Right cardiac atrium (tissue), 5 donors: ENCODE measurements at regions not wholly inside any gene's neighbourhood (a gene's known extent, or its start where the extent isn't known, plus 50 kb on each side); places are given as distances from the start of the nearest gene placed in this dataset.
"Not testable (repeated sequence)": the region's sequence is repeated elsewhere in the genome, so short reads cannot be mapped to it uniquely, and the experiment has no call there.

ENCODE experiments used
- ATAC-seq, 2 donors: fragments of 200-7000 bp; cut with Tn5 transposase; one replicate each; pipeline versions ENCODE4 v1.8.0 to v1.9.1; 2020; ENCODE audit warnings: moderate library complexity in 2 of 2, mild to moderate bottlenecking in 1 of 2
- DNase-seq, 3 donors: peaks; one replicate each; pipeline ENCODE4 v3.0.0-alpha.2; 2020
- H3K27ac ChIP-seq: one replicate; pipeline ENCODE4 v1.5.1; 2013; ENCODE audit warnings: mild to moderate bottlenecking, low read length, control low read depth, moderate library complexity
- H3K27me3 ChIP-seq: one replicate; pipeline ENCODE4 v1.6.1; 2013; ENCODE audit not compliant: control insufficient read depth, insufficient read depth
- H3K4me1 ChIP-seq: one replicate; pipeline ENCODE4 v1.6.1; 2013; ENCODE audit warnings: low read length; ENCODE audit not compliant: control insufficient read depth, insufficient read depth
- H3K4me3 ChIP-seq: one replicate; pipeline ENCODE4 v1.5.1; 2013; ENCODE audit warnings: low read length, control low read depth
- H3K9me3 ChIP-seq: one replicate; pipeline ENCODE4 v1.6.1; 2013; ENCODE audit warnings: low read length; ENCODE audit not compliant: control insufficient read depth
- WGBS: extraction: QIAGEN DNeasy Blood & Tissue Kit; methylation state at CpG from one replicate; pipeline ENCODE4 v1.1.7; 2013; 5-methylcytosine and 5-hydroxymethylcytosine counted together
- intact Hi-C, 4 donors: fragments of 100-400 bp; cut with DNase I; formaldehyde crosslinking; loops; one replicate each; pipeline versions ENCODE4 v1.11.0 to v1.14.0; 2022 to 2023
- donor health status: healthy with polysubstance abuse.
- donor health status: DM: no; HTN: yes; CAD: no.
- donor health status: DM: no; HTN: no; CAD: no.
- donor health status: DM: no; HTN: yes; CAD: no; lungs with severe emphysema.
- donor health status: DM: yes; HTN: yes; CAD: no.

DNA sequence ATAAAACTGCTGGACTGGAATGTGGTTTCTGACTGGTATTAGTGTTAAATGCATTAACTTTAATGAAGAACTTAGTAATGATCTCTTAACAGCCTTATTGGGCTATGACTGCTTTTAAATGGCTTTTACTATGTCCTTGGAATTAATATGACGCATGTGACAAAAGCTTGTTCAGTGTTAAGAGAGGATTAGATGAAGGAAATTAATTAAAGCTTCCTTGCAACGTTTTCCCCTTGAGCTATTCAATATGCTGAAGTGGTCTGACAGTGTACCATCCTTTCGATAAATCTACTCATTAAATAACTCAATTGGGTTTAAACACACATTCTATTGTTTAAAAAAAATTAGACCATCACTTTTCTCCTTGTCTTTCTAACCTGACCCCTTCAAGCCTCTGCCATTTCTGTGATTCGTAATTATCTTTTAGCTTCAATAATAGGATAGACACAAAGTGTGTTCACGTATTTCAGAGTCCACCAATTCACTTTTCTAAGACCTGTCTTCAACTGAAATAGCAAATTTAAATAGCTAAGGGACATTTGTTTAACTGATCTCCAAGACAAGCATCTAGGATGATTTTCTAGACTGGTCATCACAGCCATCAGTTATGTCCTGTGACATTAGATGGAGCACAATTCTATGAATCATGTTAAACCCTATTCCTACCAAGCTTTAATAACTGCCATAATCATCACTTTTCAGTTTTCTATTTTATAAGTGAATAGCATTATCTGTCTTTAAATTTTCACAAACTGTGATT lies 1258.0 kb upstream of the CDH9 start:
- no peak overlapping the region for H3K4me3 ChIP-seq
- H3K27ac ChIP-seq: no peak overlapping the region
- H3K9me3 ChIP-seq: no peaks in the 10 kb centered on the region
- no peaks in the 10 kb centered on the region for H3K4me1 ChIP-seq
- WGBS: 72% methylated on average over 5 of the region's 5 CpGs
- no peaks in the 10 kb centered on the region for H3K27me3 ChIP-seq
- no peak for ATAC-seq
- intact Hi-C loops: no loop called here
- no peak for DNase-seq

- H3K9me3 ChIP-seq, intact Hi-C loops, H3K4me3 ChIP-seq, DNase-seq, ATAC-seq, H3K27ac ChIP-seq, H3K27me3 ChIP-seq, H3K4me1 ChIP-seq: not testable (repeated sequence)
- WGBS: 75% methylated on average over 10 of the region's 10 CpGs
Measured at GRCh38 chr5:28287021-28287420, 1248.6 kb upstream of the CDH9 start.

DNA sequence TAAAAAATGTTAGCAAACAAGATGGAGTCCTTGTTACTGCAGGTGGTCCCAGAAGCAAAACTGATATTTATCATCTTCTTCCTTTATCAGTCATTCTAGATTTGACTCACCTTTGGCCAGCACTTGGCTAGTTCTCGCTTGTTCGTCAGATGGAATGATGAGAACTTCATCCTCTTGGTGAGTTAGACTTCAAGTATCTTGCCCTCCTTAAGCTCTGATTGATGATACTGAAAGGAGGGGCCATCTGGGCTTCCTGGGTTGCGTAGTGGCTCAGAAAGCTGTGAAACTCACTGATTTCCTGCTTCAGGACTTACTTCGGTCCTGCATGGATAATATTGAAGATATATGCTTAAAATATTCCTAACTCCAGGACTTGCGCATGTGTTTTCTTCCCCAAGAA lies 1248.2 kb upstream of the CDH9 start:
- Histone ChIP-seq H3K27ac (no peak overlapping the region), H3K27me3 (no peaks in the 10 kb centered on the region), H3K4me1 (no peaks in the 10 kb centered on the region), H3K9me3 (peaks cover 3% of the 10 kb centered on the region), H3K4me3 (no peak overlapping the region)
- 76% methylated on average over 5 of the region's 5 CpGs for WGBS
- DNase-seq (no peak), ATAC-seq (no peak)
- intact Hi-C loops: no loop called here

GRCh38 chr5:28284788-28285187 lies 1246.4 kb upstream of the CDH9 start:
- intact Hi-C loops: no loop called here
- H3K27ac ChIP-seq: no peak overlapping the region
- 62% methylated on average over 2 of the region's 2 CpGs for WGBS

DNA sequence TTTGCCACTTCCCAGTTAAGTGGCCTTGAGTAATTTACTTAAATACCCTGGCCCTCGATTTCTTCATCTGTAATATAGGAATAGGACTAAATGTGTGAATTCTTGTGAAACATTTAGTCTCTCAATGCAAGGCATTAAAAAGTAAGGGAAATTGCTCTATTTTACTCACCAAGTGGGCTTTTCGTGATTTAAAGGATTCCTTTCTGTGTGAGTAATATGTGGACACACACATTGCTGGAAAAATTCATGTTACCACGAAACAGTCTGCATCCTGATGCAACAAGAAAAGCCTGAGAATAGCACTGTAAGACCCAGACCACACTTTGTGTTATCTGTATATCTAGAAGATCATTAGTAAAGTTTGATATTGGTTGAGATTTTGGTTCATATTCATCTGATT lies 1243.0 kb upstream of the CDH9 start:
- Histone ChIP-seq H3K9me3 (peaks cover 3% of the 10 kb centered on the region), H3K4me3 (no peak overlapping the region), H3K27ac (no peak overlapping the region), H3K4me1 (no peaks in the 10 kb centered on the region), H3K27me3 (no peaks in the 10 kb centered on the region)
- ATAC-seq: no peak
- intact Hi-C loops: no loop called here
- DNase-seq: no peak
- WGBS: 60% methylated on average over 3 of the region's 3 CpGs

More at GRCh38 chr5:28284788-28285187, 1246.4 kb upstream of the CDH9 start:
- Histone ChIP-seq H3K4me1 (no peaks in the 10 kb centered on the region), H3K27me3 (no peaks in the 10 kb centered on the region), H3K9me3 (peaks cover 3% of the 10 kb centered on the region), H3K4me3 (no peak overlapping the region)
- ATAC-seq (no peak), DNase-seq (no peak)

GRCh38 chr5:28275931-28276330 lies 1237.5 kb upstream of the CDH9 start:
- no peak overlapping the region for H3K27ac ChIP-seq
- DNase-seq (no peak), ATAC-seq (no peak)
- H3K27me3 ChIP-seq: no peaks in the 10 kb centered on the region
- 64% methylated on average over 4 of the region's 4 CpGs for WGBS
- H3K4me1 ChIP-seq: no peaks in the 10 kb centered on the region
- intact Hi-C loops: no loop called here
- no peaks in the 10 kb centered on the region for H3K9me3 ChIP-seq
- H3K4me3 ChIP-seq: no peak overlapping the region

DNA sequence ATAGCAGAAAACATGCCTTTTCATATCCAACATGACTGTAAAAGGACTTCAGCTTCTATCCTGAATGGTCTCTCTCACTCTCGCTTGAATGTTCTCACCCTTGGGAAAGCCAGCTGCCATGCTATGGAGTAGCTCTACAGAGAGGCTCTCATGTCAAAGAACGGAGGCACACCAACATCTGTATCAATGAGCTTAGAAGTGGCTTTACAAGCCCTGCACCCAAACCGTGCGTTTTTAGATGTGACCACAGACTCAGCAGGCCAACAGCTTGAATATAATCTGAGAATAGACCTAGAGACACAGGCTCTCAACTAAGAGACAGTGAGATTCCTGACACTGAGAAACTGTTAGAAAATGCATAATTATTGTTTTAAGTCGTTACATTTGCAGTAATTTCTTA lies 1231.6 kb upstream of the CDH9 start:
- H3K27me3 ChIP-seq: no peaks in the 10 kb centered on the region
- DNase-seq (no peak), ATAC-seq (no peak)
- H3K4me1 ChIP-seq: no peaks in the 10 kb centered on the region
- H3K9me3 ChIP-seq: peaks cover 6% of the 10 kb centered on the region
- no peak overlapping the region for H3K4me3 ChIP-seq
- intact Hi-C loops: no loop called here
- WGBS: 74% methylated on average over 5 of the region's 5 CpGs
- no peak overlapping the region for H3K27ac ChIP-seq

GRCh38 chr5:28265877-28266276 lies 1227.5 kb upstream of the CDH9 start:
- no peak for DNase-seq
- no peak overlapping the region for H3K4me3 ChIP-seq
- 72% methylated on average over 2 of the region's 2 CpGs for WGBS
- H3K9me3 ChIP-seq: peaks cover 6% of the 10 kb centered on the region
- ATAC-seq: no peak
- H3K4me1 ChIP-seq: no peaks in the 10 kb centered on the region
- intact Hi-C loops: no loop called here
- H3K27me3 ChIP-seq: no peaks in the 10 kb centered on the region
- H3K27ac ChIP-seq: no peak overlapping the region

DNA sequence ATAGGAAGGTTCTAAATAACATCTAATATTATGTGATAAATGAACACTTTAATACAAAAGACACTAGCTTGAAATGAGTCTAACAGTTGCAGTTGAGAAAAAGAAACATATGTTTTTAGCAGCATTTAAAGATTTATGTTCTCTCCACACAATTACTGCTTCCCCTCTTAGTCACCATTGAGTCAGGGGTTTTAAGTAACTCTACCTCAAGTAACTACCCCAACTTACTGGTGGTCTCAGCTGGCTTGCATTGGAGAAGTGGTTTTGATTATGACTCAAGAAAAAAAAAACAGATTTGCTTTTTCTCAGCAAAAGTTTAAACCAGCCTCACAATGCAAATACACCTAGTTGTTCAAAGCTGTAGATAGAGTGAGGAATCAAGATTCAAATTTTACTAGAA lies 1216.5 kb upstream of the CDH9 start:
- DNase-seq (no peak), ATAC-seq (no peak)
- intact Hi-C loops: no loop called here
- Histone ChIP-seq H3K9me3 (peaks cover 5% of the 10 kb centered on the region), H3K27me3 (no peaks in the 10 kb centered on the region), H3K27ac (no peak overlapping the region), H3K4me3 (no peak overlapping the region), H3K4me1 (no peaks in the 10 kb centered on the region)

- WGBS: 70% methylated on average over 6 of the region's 6 CpGs
- Histone ChIP-seq H3K4me3 (no peak overlapping the region), H3K9me3 (peaks cover 5% of the 10 kb centered on the region), H3K27me3 (no peaks in the 10 kb centered on the region), H3K27ac (no peak overlapping the region), H3K4me1 (no peaks in the 10 kb centered on the region)
- ATAC-seq (no peak), DNase-seq (no peak)
- intact Hi-C loops: no loop called here
Measured at GRCh38 chr5:28253431-28253830, 1215.0 kb upstream of the CDH9 start.

DNA sequence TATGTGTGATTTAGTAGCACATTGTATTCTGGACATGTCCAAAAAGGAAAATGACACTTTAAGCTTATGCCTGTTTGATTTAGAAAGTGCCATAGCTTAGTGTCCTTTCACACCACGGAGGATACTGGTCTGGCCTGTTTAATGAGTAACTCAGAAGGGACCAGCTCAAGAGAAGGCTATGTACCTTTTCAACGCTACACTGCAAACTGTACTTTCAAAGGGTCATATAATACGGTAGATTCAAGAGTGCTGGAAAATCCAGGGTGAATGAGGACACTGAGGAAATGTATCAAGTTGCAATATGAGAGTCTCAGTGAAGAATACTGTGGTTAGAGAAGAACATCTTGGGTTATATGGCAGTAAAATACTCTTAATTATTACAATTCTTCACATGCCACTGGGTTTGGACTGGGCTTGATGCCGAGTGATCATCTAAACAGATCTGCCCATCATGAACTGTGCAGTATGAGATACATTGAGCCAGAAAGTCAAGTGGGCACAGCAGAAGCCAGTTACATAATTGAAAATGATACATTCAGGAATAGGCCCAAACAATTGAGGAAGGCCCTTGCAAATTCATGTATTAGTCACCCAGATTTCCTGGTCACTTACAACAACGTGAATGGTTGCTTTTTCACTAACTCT lies 1211.5 kb upstream of the CDH9 start:
- DNase-seq: no peak
- no peak overlapping the region for H3K4me3 ChIP-seq
- peaks cover 3% of the 10 kb centered on the region for H3K9me3 ChIP-seq
- intact Hi-C loops: no loop called here
- no peaks in the 10 kb centered on the region for H3K4me1 ChIP-seq
- no peak overlapping the region for H3K27ac ChIP-seq
- 80% methylated on average over 5 of the region's 5 CpGs for WGBS
- no peaks in the 10 kb centered on the region for H3K27me3 ChIP-seq
- ATAC-seq: no peak
